Karpas-422 (cell line): ENCODE measurements at regions not wholly inside any gene's neighbourhood (a gene's known extent, or its start where the extent isn't known, plus 50 kb on each side); places are given as distances from the start of the nearest gene placed in this dataset.
"Not testable (repeated sequence)": the region's sequence is repeated elsewhere in the genome, so short reads cannot be mapped to it uniquely, and the experiment has no call there.

Experiments
- DNase-seq: peaks from one replicate; pipeline ENCODE4 v3.0.0-alpha.2; 2015
- H2AFZ ChIP-seq: fragments of 200-600 bp; sonication (generic); 2 replicates; pipeline ENCODE4 v1.6.1; 2014; ENCODE audit warnings: antibody characterized with exemption, low read length, mixed read lengths
- H3K27ac ChIP-seq: fragments of 200-600 bp; sonication (generic); 2 replicates; pipeline ENCODE4 v1.5.1; 2014; ENCODE audit warnings: mild to moderate bottlenecking, low read length, moderate library complexity
- H3K27me3 ChIP-seq: fragments of 200-600 bp; sonication (generic); 2 replicates; pipeline ENCODE4 v1.6.1; 2014; ENCODE audit warnings: low read length, mixed read lengths
- H3K36me3 ChIP-seq: fragments of 200-600 bp; sonication (generic); 2 replicates; pipeline ENCODE4 v1.6.1; 2014; ENCODE audit warnings: low read length, mixed read lengths; ENCODE audit not compliant: insufficient read depth
- H3K4me1 ChIP-seq: fragments of 200-600 bp; sonication (generic); 2 replicates; pipeline ENCODE4 v1.6.1; 2014; ENCODE audit warnings: mild to moderate bottlenecking, low read length, mixed read lengths
- H3K4me2 ChIP-seq: fragments of 200-600 bp; sonication (generic); 2 replicates; pipeline ENCODE4 v1.6.1; 2014; ENCODE audit warnings: low read length, low read depth, mild to moderate bottlenecking; ENCODE audit not compliant: poor library complexity, severe bottlenecking
- H3K4me3 ChIP-seq: fragments of 200-600 bp; sonication (generic); 2 replicates; pipeline ENCODE4 v1.5.1; 2014; ENCODE audit warnings: mild to moderate bottlenecking, antibody characterized with exemption, low read length, mixed read lengths
- H3K79me2 ChIP-seq: fragments of 200-600 bp; sonication (generic); 2 replicates; pipeline ENCODE4 v1.6.1; 2014; ENCODE audit warnings: mild to moderate bottlenecking, low read length, mixed read lengths
- H3K9ac ChIP-seq: fragments of 200-600 bp; sonication (generic); 2 replicates; pipeline ENCODE4 v1.6.0; 2014; ENCODE audit warnings: low read length
- H3K9me2 ChIP-seq: fragments of 200-600 bp; sonication (generic), shearing (Covaris generic); replicated peaks from 2 replicates; pipeline ENCODE4 v1.6.0; 2014; ENCODE audit warnings: mild to moderate bottlenecking, low read length, moderate library complexity; ENCODE audit not compliant: insufficient read depth
- H3K9me3 ChIP-seq: fragments of 300-700, 200-600 bp; sonication (generic); 2 replicates; pipeline ENCODE4 v1.6.1; 2014; ENCODE audit warnings: low read length, mixed read lengths
- H4K20me1 ChIP-seq: fragments of 200-600 bp; sonication (generic); 2 replicates; pipeline ENCODE4 v1.6.1; 2014; ENCODE audit warnings: mild to moderate bottlenecking, antibody characterized with exemption, low read length, low read depth; ENCODE audit not compliant: insufficient read depth

DNA sequence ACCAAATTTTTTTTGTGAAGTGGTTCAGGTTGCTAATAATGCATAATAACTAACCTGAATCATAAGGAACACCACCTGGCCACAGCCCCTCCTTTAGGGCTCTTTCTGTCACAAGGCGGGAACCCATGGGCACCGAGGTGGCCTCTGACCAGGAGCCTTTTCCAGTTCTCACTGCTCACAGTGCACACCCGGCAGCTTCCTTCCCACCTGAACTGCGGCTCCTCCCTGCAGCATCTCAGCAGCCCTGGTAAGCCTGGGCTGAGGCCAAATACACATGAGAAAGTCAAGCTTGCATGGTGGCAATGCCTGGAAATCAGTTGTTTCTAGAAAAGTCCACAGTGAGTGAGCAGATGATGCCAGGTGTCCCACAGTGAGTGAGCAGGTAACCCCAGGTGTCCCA is 77.6 kb upstream of the SNTG2 start:
- H3K9me3 ChIP-seq = no peaks in the 10 kb centered on the region
- no peak for DNase-seq
- H3K9me2 ChIP-seq = no peaks in the 10 kb centered on the region
- H3K36me3 ChIP-seq = no peaks in the 10 kb centered on the region
- H3K79me2 ChIP-seq = no peaks in the 10 kb centered on the region
- H3K4me2 ChIP-seq = no peak overlapping the region
- H3K9ac ChIP-seq = no peak overlapping the region
- H2AFZ ChIP-seq = no peak overlapping the region
- H3K4me3 ChIP-seq = no peak overlapping the region
- H3K27me3 ChIP-seq = no peaks in the 10 kb centered on the region
- H3K4me1 ChIP-seq = peaks cover 12% of the 10 kb centered on the region
- H4K20me1 ChIP-seq = no peaks in the 10 kb centered on the region
- no peak overlapping the region for H3K27ac ChIP-seq

- Histone ChIP-seq H3K9me2 (no peaks in the 10 kb centered on the region), H3K27me3 (no peaks in the 10 kb centered on the region), H4K20me1 (no peaks in the 10 kb centered on the region), H3K4me1 (peaks cover 12% of the 10 kb centered on the region), H2AFZ (no peak overlapping the region), H3K79me2 (no peaks in the 10 kb centered on the region), H3K36me3 (no peaks in the 10 kb centered on the region), H3K4me3 (no peak overlapping the region), H3K9ac (no peak overlapping the region), H3K4me2 (no peak overlapping the region), H3K27ac (no peak overlapping the region), H3K9me3 (no peaks in the 10 kb centered on the region)
- no peak for DNase-seq
Measured at GRCh38 chr2:871926-872680, 78.5 kb upstream of the SNTG2 start.

DNA sequence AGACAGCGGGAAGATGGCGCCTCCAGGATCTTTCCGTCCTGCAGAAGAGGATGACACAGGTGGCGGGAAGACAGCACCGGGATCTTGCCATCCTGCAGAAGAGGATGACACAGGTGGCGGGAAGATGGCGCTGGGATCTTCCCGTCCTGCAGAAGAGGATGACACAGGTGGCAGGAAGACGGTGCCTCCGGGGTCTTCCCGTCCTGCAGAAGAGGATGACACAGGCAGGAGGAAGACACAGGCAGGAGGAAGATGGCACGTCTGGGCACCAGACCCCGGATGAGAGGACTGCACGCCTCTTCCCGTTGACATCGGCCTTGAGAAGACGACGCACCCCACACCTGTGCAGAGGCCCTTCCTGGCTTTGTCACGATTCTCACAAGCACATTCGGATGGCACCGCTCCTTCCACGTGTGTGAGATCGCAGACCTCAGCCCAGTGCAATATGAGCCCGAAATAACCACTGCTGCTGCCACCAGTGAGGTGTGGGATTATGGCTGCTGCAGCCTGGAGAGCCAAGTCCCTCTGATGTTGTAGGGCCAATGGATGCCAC is 79.4 kb upstream of the SNTG2 start:
- Histone ChIP-seq H3K9ac (no peak overlapping the region), H3K27me3 (no peaks in the 10 kb centered on the region), H3K27ac (no peak overlapping the region), H3K4me1 (peaks cover 12% of the 10 kb centered on the region), H3K9me2 (no peaks in the 10 kb centered on the region), H4K20me1 (no peaks in the 10 kb centered on the region), H3K4me2 (no peak overlapping the region), H3K36me3 (no peaks in the 10 kb centered on the region), H2AFZ (no peak overlapping the region), H3K79me2 (no peaks in the 10 kb centered on the region), H3K4me3 (no peak overlapping the region), H3K9me3 (no peaks in the 10 kb centered on the region)
- DNase-seq = no peak

- no peak overlapping the region for H3K4me2 ChIP-seq
- H3K27me3 ChIP-seq = no peaks in the 10 kb centered on the region
- H3K27ac ChIP-seq = no peak overlapping the region
- no peaks in the 10 kb centered on the region for H3K36me3 ChIP-seq
- H3K79me2 ChIP-seq = no peaks in the 10 kb centered on the region
- H3K4me1 ChIP-seq = peaks cover 12% of the 10 kb centered on the region
- no peak for DNase-seq
- no peaks in the 10 kb centered on the region for H4K20me1 ChIP-seq
- no peak overlapping the region for H3K9ac ChIP-seq
- no peak overlapping the region for H2AFZ ChIP-seq
- no peaks in the 10 kb centered on the region for H3K9me3 ChIP-seq
- H3K9me2 ChIP-seq = no peaks in the 10 kb centered on the region
- no peak overlapping the region for H3K4me3 ChIP-seq
Measured at GRCh38 chr2:870426-870825, 80.2 kb upstream of the SNTG2 start.

DNA sequence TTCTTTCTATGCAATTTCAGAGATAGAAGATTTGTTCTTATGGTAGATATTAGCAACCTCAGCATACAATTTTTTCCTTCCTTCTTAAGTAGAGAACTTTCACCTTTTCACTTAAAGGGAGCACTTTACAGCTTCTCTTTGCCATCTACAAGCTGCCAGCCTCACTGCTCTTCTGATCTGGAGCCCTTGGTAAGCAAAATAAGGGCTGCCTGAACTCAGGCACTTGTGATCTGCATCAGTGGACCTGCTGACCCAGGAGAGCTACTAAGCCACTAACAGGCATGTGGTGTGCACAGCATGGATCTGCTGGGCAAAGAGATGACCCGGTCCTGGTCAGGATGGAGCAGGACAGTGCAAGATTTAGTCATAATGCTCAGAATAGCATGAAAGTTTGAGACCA is 80.8 kb upstream of the SNTG2 start:
- no peaks in the 10 kb centered on the region for H3K79me2 ChIP-seq
- H3K27me3 ChIP-seq = no peaks in the 10 kb centered on the region
- H3K4me2 ChIP-seq = no peak overlapping the region
- no peaks in the 10 kb centered on the region for H3K9me2 ChIP-seq
- H3K4me3 ChIP-seq = no peak overlapping the region
- H3K9ac ChIP-seq = no peak overlapping the region
- H3K9me3 ChIP-seq = no peaks in the 10 kb centered on the region
- no peak overlapping the region for H2AFZ ChIP-seq
- H3K36me3 ChIP-seq = no peaks in the 10 kb centered on the region
- no peak for DNase-seq
- no peaks in the 10 kb centered on the region for H4K20me1 ChIP-seq
- no peak overlapping the region for H3K27ac ChIP-seq
- peaks cover 12% of the 10 kb centered on the region for H3K4me1 ChIP-seq

GRCh38 chr2:869357-869871 is 81.2 kb upstream of the SNTG2 start:
- Histone ChIP-seq H3K4me2 (no peak overlapping the region), H3K36me3 (no peaks in the 10 kb centered on the region), H2AFZ (no peak overlapping the region), H3K27ac (no peak overlapping the region), H4K20me1 (no peaks in the 10 kb centered on the region), H3K79me2 (no peaks in the 10 kb centered on the region), H3K27me3 (no peaks in the 10 kb centered on the region), H3K9me2 (no peaks in the 10 kb centered on the region), H3K4me1 (peaks cover 12% of the 10 kb centered on the region), H3K9ac (no peak overlapping the region), H3K4me3 (no peak overlapping the region), H3K9me3 (no peaks in the 10 kb centered on the region)
- DNase-seq = no peak

GRCh38 chr2:868857-869256 is 81.8 kb upstream of the SNTG2 start:
- H4K20me1 ChIP-seq, H3K4me2 ChIP-seq, H3K4me3 ChIP-seq, DNase-seq, H3K27ac ChIP-seq, H3K27me3 ChIP-seq, H3K36me3 ChIP-seq, H3K9me3 ChIP-seq, H2AFZ ChIP-seq, H3K9ac ChIP-seq, H3K79me2 ChIP-seq, H3K9me2 ChIP-seq: not testable (repeated sequence)
- peaks cover 12% of the 10 kb centered on the region for H3K4me1 ChIP-seq

GRCh38 chr2:867296-867695 is 83.4 kb upstream of the SNTG2 start:
- no peaks in the 10 kb centered on the region for H3K27me3 ChIP-seq
- H4K20me1 ChIP-seq = no peaks in the 10 kb centered on the region
- H3K4me3 ChIP-seq = no peak overlapping the region
- H3K4me2 ChIP-seq = no peak overlapping the region
- H2AFZ ChIP-seq = no peak overlapping the region
- H3K9ac ChIP-seq = no peak overlapping the region
- H3K4me1 ChIP-seq = peaks cover 8% of the 10 kb centered on the region
- H3K9me2 ChIP-seq = no peaks in the 10 kb centered on the region
- no peaks in the 10 kb centered on the region for H3K79me2 ChIP-seq
- no peak for DNase-seq
- no peaks in the 10 kb centered on the region for H3K9me3 ChIP-seq
- H3K27ac ChIP-seq = no peak overlapping the region
- H3K36me3 ChIP-seq = no peaks in the 10 kb centered on the region
